GM12892 (cell line): ENCODE measurements at regions not wholly inside any gene's neighbourhood (a gene's known extent, or its start where the extent isn't known, plus 50 kb on each side); places are given as distances from the start of the nearest gene placed in this dataset.

Experiments
- POLR2A ChIP-seq: IDR thresholded peaks from 2 replicates; pipeline ENCODE4 v1.6.1; 2011; ENCODE audit warnings: low read depth, low read length, control low read depth
- POLR2AphosphoS5 ChIP-seq: IDR thresholded peaks from 2 replicates; pipeline ENCODE4 v1.6.1; 2011; ENCODE audit warnings: low read depth, low read length, control low read depth
- TAF1 ChIP-seq: IDR thresholded peaks from 2 replicates; pipeline ENCODE4 v1.6.1; 2011; ENCODE audit warnings: low read depth, mild to moderate bottlenecking, control low read depth, low read length, borderline replicate concordance

DNA sequence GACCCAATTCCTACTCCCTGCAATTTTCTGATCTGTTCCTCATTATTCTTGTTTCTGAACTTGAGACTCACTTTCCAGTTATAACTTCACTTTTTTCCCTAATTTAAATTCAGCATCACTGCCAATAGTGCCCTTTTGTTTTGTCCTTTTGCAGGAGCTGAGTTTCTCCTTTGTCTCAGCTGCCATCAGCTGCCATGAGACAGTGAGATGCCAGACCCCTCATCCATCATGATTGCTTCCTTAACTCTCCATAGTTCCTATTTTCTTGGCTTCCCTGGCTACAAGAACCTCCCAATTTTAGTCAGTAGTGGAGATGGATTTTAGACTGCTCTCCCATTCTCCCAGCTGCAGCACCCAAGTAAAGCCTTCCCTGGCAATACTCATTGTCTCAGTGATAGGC, 518.1 kb downstream of the HDGFL1 start:
- TF ChIP-seq POLR2A, result no peak
- TF ChIP-seq POLR2AphosphoS5, result no peak
- no peak for TF ChIP-seq TAF1
